ENCODE measurements at regions not wholly inside any gene's neighbourhood (a gene's known extent, or its start where the extent isn't known, plus 50 kb on each side); places are given as distances from the start of the nearest gene placed in this dataset.
"Not testable (repeated sequence)": the region's sequence is repeated elsewhere in the genome, so short reads cannot be mapped to it uniquely, and the experiment has no call there.

GRCh38 chr14:22386924-22387775 lies 201.9 kb downstream of the DAD1 start:
- DNase-seq (ENCODE audit: low read depth), result peak; percentile 2

- no peak for DNase-seq (ENCODE audit: low read depth)
These were observed 204.0 kb downstream of the DAD1 start for GRCh38 chr14:22384974-22385526.

- DNase-seq (ENCODE audit: low read depth), result no peak
These were observed 204.9 kb downstream of the DAD1 start for GRCh38 chr14:22384167-22384549.

GRCh38 chr14:22383515-22384166 lies 205.4 kb downstream of the DAD1 start:
- no peak for DNase-seq (ENCODE audit: low read depth)

GRCh38 chr14:22382955-22383354 lies 206.1 kb downstream of the DAD1 start:
- DNase-seq (ENCODE audit: low read depth), result no peak

GRCh38 chr14:22382395-22382794 lies 206.6 kb downstream of the DAD1 start:
- no peak for DNase-seq (ENCODE audit: low read depth)

- no peak for DNase-seq (ENCODE audit: low read depth)
These were observed 207.3 kb downstream of the DAD1 start for GRCh38 chr14:22381766-22382165.

- no peak for DNase-seq (ENCODE audit: low read depth)
These were observed 207.6 kb downstream of the DAD1 start for GRCh38 chr14:22381408-22381760.

- DNase-seq (ENCODE audit: low read depth), result no peak
These were observed 208.2 kb downstream of the DAD1 start for GRCh38 chr14:22380571-22381407.

- DNase-seq (ENCODE audit: low read depth), result no peak
These were observed 209.3 kb downstream of the DAD1 start for GRCh38 chr14:22379727-22380126.

- no peak for DNase-seq (ENCODE audit: low read depth)
These were observed 210.8 kb downstream of the DAD1 start for GRCh38 chr14:22378181-22378580.

GRCh38 chr14:22375321-22375930 lies 213.6 kb downstream of the DAD1 start:
- no peak for DNase-seq (ENCODE audit: low read depth)

- no peak for DNase-seq (ENCODE audit: low read depth)
These were observed 218.8 kb downstream of the DAD1 start for GRCh38 chr14:22370084-22370847.

- no peak for DNase-seq (ENCODE audit: low read depth)
These were observed 230.3 kb downstream of the DAD1 start for GRCh38 chr14:22358726-22359125.

- not testable (repeated sequence) for DNase-seq (ENCODE audit: low read depth)
These were observed 239.7 kb downstream of the DAD1 start for GRCh38 chr14:22349281-22349680.

GRCh38 chr14:22344673-22345072 lies 244.4 kb downstream of the DAD1 start:
- no peak for DNase-seq (ENCODE audit: low read depth)

GRCh38 chr14:22344209-22344608 lies 244.8 kb downstream of the DAD1 start:
- DNase-seq (ENCODE audit: low read depth), result not testable (repeated sequence)

GRCh38 chr14:22341049-22341448 lies 248.0 kb downstream of the DAD1 start:
- no peak for DNase-seq (ENCODE audit: low read depth)

- no peak for DNase-seq (ENCODE audit: low read depth)
These were observed 249.9 kb downstream of the DAD1 start for GRCh38 chr14:22338917-22339715.

- DNase-seq (ENCODE audit: low read depth), result no peak
These were observed 250.6 kb downstream of the DAD1 start for GRCh38 chr14:22338381-22338780.

Measured in stimulated activated CD8-positive, alpha-beta memory T cell treated with anti-CD3 and anti-CD28 coated beads, Interleukin-7, amount 100 ng/mL, for 24 hours (primary cell).